ENCODE measurements at regions not wholly inside any gene's neighbourhood (a gene's known extent, or its start where the extent isn't known, plus 50 kb on each side); places are given as distances from the start of the nearest gene placed in this dataset.

GRCh38 chr7:49397750-49398149, 375.7 kb upstream of the VWC2 start:
- peak overlapping the region; percentile 52 for H3K27ac ChIP-seq (ENCODE audit: low read depth, low read length)
- no peaks in the 10 kb centered on the region for H3K9me3 ChIP-seq (ENCODE audit: control insufficient read depth in 5 of 5, low read length in 5 of 5)
- no peak overlapping the region for H3K9ac ChIP-seq (ENCODE audit: low read length in 5 of 5)
- H3K27me3 ChIP-seq (ENCODE audit: control insufficient read depth in 5 of 5, insufficient read depth in 4 of 5, low read length in 5 of 5): no peaks in the 10 kb centered on the region
- H3K4me3 ChIP-seq (ENCODE audit: low read depth in 1 of 5, low read length in 5 of 5): no peak overlapping the region
- H3K4me1 ChIP-seq (ENCODE audit: control insufficient read depth in 5 of 5, insufficient read depth in 5 of 5, low read length in 5 of 5): peaks cover 0 to 36% (median 10%) of the 10 kb centered on the region in 5 donors
- H3K36me3 ChIP-seq (ENCODE audit: control insufficient read depth in 5 of 5, insufficient read depth in 5 of 5, low read length in 5 of 5): no peaks in the 10 kb centered on the region

GRCh38 chr7:49398236-49398635, 375.2 kb upstream of the VWC2 start:
- Histone ChIP-seq H3K36me3 (ENCODE audit: control insufficient read depth in 5 of 5, insufficient read depth in 5 of 5, low read length in 5 of 5) (no peaks in the 10 kb centered on the region), H3K27me3 (ENCODE audit: control insufficient read depth in 5 of 5, insufficient read depth in 4 of 5, low read length in 5 of 5) (no peaks in the 10 kb centered on the region), H3K4me1 (ENCODE audit: control insufficient read depth in 5 of 5, insufficient read depth in 5 of 5, low read length in 5 of 5) (peaks cover 0 to 36% (median 10%) of the 10 kb centered on the region in 5 donors), H3K27ac (ENCODE audit: low read depth, low read length) (peak overlapping the region; percentile 52), H3K9me3 (ENCODE audit: control insufficient read depth in 5 of 5, low read length in 5 of 5) (no peaks in the 10 kb centered on the region), H3K9ac (ENCODE audit: low read length in 5 of 5) (no peak overlapping the region), H3K4me3 (ENCODE audit: low read depth in 1 of 5, low read length in 5 of 5) (peak overlapping the region in 1 of 5 donors; percentile 22)

GRCh38 chr7:49398746-49399145, 374.7 kb upstream of the VWC2 start:
- H3K27ac ChIP-seq (ENCODE audit: low read depth, low read length): peak overlapping the region; percentile 52
- H3K36me3 ChIP-seq (ENCODE audit: control insufficient read depth in 5 of 5, insufficient read depth in 5 of 5, low read length in 5 of 5): no peaks in the 10 kb centered on the region
- H3K9ac ChIP-seq (ENCODE audit: low read length in 5 of 5): no peak overlapping the region
- no peaks in the 10 kb centered on the region for H3K9me3 ChIP-seq (ENCODE audit: control insufficient read depth in 5 of 5, low read length in 5 of 5)
- peak overlapping the region in 1 of 5 donors; percentile 22 for H3K4me3 ChIP-seq (ENCODE audit: low read depth in 1 of 5, low read length in 5 of 5)
- no peaks in the 10 kb centered on the region for H3K27me3 ChIP-seq (ENCODE audit: control insufficient read depth in 5 of 5, insufficient read depth in 4 of 5, low read length in 5 of 5)
- peaks cover 0 to 36% (median 10%) of the 10 kb centered on the region in 5 donors for H3K4me1 ChIP-seq (ENCODE audit: control insufficient read depth in 5 of 5, insufficient read depth in 5 of 5, low read length in 5 of 5)

GRCh38 chr7:49400891-49401550, 372.4 kb upstream of the VWC2 start:
- H3K27me3 ChIP-seq (ENCODE audit: control insufficient read depth in 5 of 5, insufficient read depth in 4 of 5, low read length in 5 of 5): no peaks in the 10 kb centered on the region
- H3K27ac ChIP-seq (ENCODE audit: low read depth, low read length): no peak overlapping the region
- no peaks in the 10 kb centered on the region for H3K36me3 ChIP-seq (ENCODE audit: control insufficient read depth in 5 of 5, insufficient read depth in 5 of 5, low read length in 5 of 5)
- H3K9me3 ChIP-seq (ENCODE audit: control insufficient read depth in 5 of 5, low read length in 5 of 5): no peaks in the 10 kb centered on the region
- H3K9ac ChIP-seq (ENCODE audit: low read length in 5 of 5): no peak overlapping the region
- H3K4me3 ChIP-seq (ENCODE audit: low read depth in 1 of 5, low read length in 5 of 5): no peak overlapping the region
- peaks cover 0 to 36% (median 10%) of the 10 kb centered on the region in 5 donors for H3K4me1 ChIP-seq (ENCODE audit: control insufficient read depth in 5 of 5, insufficient read depth in 5 of 5, low read length in 5 of 5)

GRCh38 chr7:49403844-49404243, 369.6 kb upstream of the VWC2 start:
- Histone ChIP-seq H3K36me3 (ENCODE audit: control insufficient read depth in 5 of 5, insufficient read depth in 5 of 5, low read length in 5 of 5) (no peaks in the 10 kb centered on the region), H3K4me1 (ENCODE audit: control insufficient read depth in 5 of 5, insufficient read depth in 5 of 5, low read length in 5 of 5) (peaks cover 0 to 32% (median 7%) of the 10 kb centered on the region in 5 donors), H3K4me3 (ENCODE audit: low read depth in 1 of 5, low read length in 5 of 5) (no peak overlapping the region), H3K9me3 (ENCODE audit: control insufficient read depth in 5 of 5, low read length in 5 of 5) (no peaks in the 10 kb centered on the region), H3K9ac (ENCODE audit: low read length in 5 of 5) (no peak overlapping the region), H3K27me3 (ENCODE audit: control insufficient read depth in 5 of 5, insufficient read depth in 4 of 5, low read length in 5 of 5) (no peaks in the 10 kb centered on the region), H3K27ac (ENCODE audit: low read depth, low read length) (no peak overlapping the region)

GRCh38 chr7:49407205-49407604, 366.2 kb upstream of the VWC2 start:
- no peak overlapping the region for H3K9ac ChIP-seq (ENCODE audit: low read length in 5 of 5)
- no peak overlapping the region for H3K4me3 ChIP-seq (ENCODE audit: low read depth in 1 of 5, low read length in 5 of 5)

DNA sequence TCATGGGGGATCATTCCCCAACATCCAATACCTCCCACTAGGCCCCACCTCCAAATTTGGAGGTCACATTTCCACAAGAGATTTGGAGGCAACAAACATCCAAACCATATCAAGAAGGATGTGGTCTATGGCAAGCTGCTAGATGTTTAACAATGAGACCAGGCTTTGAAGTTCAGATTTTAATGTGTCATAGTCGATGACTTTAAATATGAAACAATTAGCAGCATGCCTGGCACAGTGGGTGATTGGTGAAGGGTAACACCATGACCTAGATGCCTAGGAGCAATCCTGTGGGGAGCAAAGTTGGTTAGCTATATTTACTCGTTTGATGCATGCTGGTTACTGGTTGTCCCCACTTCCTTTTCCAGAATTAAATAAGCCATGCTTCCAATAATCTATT, 356.4 kb upstream of the VWC2 start:
- H3K27ac ChIP-seq (ENCODE audit: low read depth, low read length): no peak overlapping the region
- no peaks in the 10 kb centered on the region for H3K27me3 ChIP-seq (ENCODE audit: control insufficient read depth in 5 of 5, insufficient read depth in 4 of 5, low read length in 5 of 5)
- no peaks in the 10 kb centered on the region for H3K9me3 ChIP-seq (ENCODE audit: control insufficient read depth in 5 of 5, low read length in 5 of 5)
- H3K36me3 ChIP-seq (ENCODE audit: control insufficient read depth in 5 of 5, insufficient read depth in 5 of 5, low read length in 5 of 5): no peaks in the 10 kb centered on the region
- H3K4me3 ChIP-seq (ENCODE audit: low read depth in 1 of 5, low read length in 5 of 5): no peak overlapping the region
- peaks cover 0 to 13% (median 3%) of the 10 kb centered on the region in 5 donors for H3K4me1 ChIP-seq (ENCODE audit: control insufficient read depth in 5 of 5, insufficient read depth in 5 of 5, low read length in 5 of 5)
- no peak overlapping the region for H3K9ac ChIP-seq (ENCODE audit: low read length in 5 of 5)

More at GRCh38 chr7:49407205-49407604, 366.2 kb upstream of the VWC2 start:
- Histone ChIP-seq H3K27ac (ENCODE audit: low read depth, low read length) (no peak overlapping the region), H3K36me3 (ENCODE audit: control insufficient read depth in 5 of 5, insufficient read depth in 5 of 5, low read length in 5 of 5) (no peaks in the 10 kb centered on the region), H3K9me3 (ENCODE audit: control insufficient read depth in 5 of 5, low read length in 5 of 5) (no peaks in the 10 kb centered on the region), H3K27me3 (ENCODE audit: control insufficient read depth in 5 of 5, insufficient read depth in 4 of 5, low read length in 5 of 5) (no peaks in the 10 kb centered on the region), H3K4me1 (ENCODE audit: control insufficient read depth in 5 of 5, insufficient read depth in 5 of 5, low read length in 5 of 5) (peaks cover 0 to 18% (median 4%) of the 10 kb centered on the region in 5 donors)

- no peaks in the 10 kb centered on the region for H3K9me3 ChIP-seq (ENCODE audit: control insufficient read depth in 5 of 5, low read length in 5 of 5)
- peaks cover 0 to 13% (median 3%) of the 10 kb centered on the region in 5 donors for H3K4me1 ChIP-seq (ENCODE audit: control insufficient read depth in 5 of 5, insufficient read depth in 5 of 5, low read length in 5 of 5)
- H3K36me3 ChIP-seq (ENCODE audit: control insufficient read depth in 5 of 5, insufficient read depth in 5 of 5, low read length in 5 of 5): no peaks in the 10 kb centered on the region
- no peak overlapping the region for H3K9ac ChIP-seq (ENCODE audit: low read length in 5 of 5)
- H3K27ac ChIP-seq (ENCODE audit: low read depth, low read length): no peak overlapping the region
- no peaks in the 10 kb centered on the region for H3K27me3 ChIP-seq (ENCODE audit: control insufficient read depth in 5 of 5, insufficient read depth in 4 of 5, low read length in 5 of 5)
- no peak overlapping the region for H3K4me3 ChIP-seq (ENCODE audit: low read depth in 1 of 5, low read length in 5 of 5)
These were observed 354.5 kb upstream of the VWC2 start for GRCh38 chr7:49418963-49419362.

DNA sequence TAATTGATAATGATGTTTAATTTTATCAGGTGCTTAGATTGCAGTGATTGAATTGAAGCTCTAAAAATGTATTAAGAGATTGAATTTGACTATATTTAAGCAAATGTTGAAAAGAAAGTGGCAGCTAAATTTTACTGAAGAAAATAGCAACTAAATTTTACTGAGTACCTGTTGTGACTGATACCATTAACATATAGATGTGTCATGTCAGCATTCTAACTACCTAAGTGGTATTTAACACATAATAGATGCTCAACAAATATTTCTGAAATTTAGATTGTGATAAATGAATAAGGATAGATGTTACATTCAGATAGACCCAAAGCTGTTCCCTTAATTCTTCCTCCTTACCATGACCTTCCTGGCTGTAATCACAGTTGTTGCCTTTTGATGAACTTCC, 350.9 kb upstream of the VWC2 start:
- H3K9ac ChIP-seq (ENCODE audit: low read length in 5 of 5): no peak overlapping the region
- no peak overlapping the region for H3K27ac ChIP-seq (ENCODE audit: low read depth, low read length)
- H3K36me3 ChIP-seq (ENCODE audit: control insufficient read depth in 5 of 5, insufficient read depth in 5 of 5, low read length in 5 of 5): no peaks in the 10 kb centered on the region
- no peaks in the 10 kb centered on the region for H3K4me1 ChIP-seq (ENCODE audit: control insufficient read depth in 5 of 5, insufficient read depth in 5 of 5, low read length in 5 of 5)
- no peaks in the 10 kb centered on the region for H3K27me3 ChIP-seq (ENCODE audit: control insufficient read depth in 5 of 5, insufficient read depth in 4 of 5, low read length in 5 of 5)
- no peaks in the 10 kb centered on the region for H3K9me3 ChIP-seq (ENCODE audit: control insufficient read depth in 5 of 5, low read length in 5 of 5)
- no peak overlapping the region for H3K4me3 ChIP-seq (ENCODE audit: low read depth in 1 of 5, low read length in 5 of 5)

- no peaks in the 10 kb centered on the region for H3K27me3 ChIP-seq (ENCODE audit: control insufficient read depth in 5 of 5, insufficient read depth in 4 of 5, low read length in 5 of 5)
- H3K4me3 ChIP-seq (ENCODE audit: low read depth in 1 of 5, low read length in 5 of 5): no peak overlapping the region
- no peak overlapping the region for H3K27ac ChIP-seq (ENCODE audit: low read depth, low read length)
- H3K9ac ChIP-seq (ENCODE audit: low read length in 5 of 5): no peak overlapping the region
- no peaks in the 10 kb centered on the region for H3K4me1 ChIP-seq (ENCODE audit: control insufficient read depth in 5 of 5, insufficient read depth in 5 of 5, low read length in 5 of 5)
- no peaks in the 10 kb centered on the region for H3K36me3 ChIP-seq (ENCODE audit: control insufficient read depth in 5 of 5, insufficient read depth in 5 of 5, low read length in 5 of 5)
- H3K9me3 ChIP-seq (ENCODE audit: control insufficient read depth in 5 of 5, low read length in 5 of 5): no peaks in the 10 kb centered on the region
These were observed 349.3 kb upstream of the VWC2 start for GRCh38 chr7:49424109-49424508.

All from subcutaneous abdominal adipose tissue (tissue), 5 donors.